ENCODE measurements at regions not wholly inside any gene's neighbourhood (a gene's known extent, or its start where the extent isn't known, plus 50 kb on each side); places are given as distances from the start of the nearest gene placed in this dataset.

- Mint-ChIP-seq H3K36me3 (no peaks in the 10 kb centered on the region), H3K27me3 (ENCODE audit: low read depth in 3 of 3) (peaks cover 0 to 2% (median 0%) of the 10 kb centered on the region in 3 donors), H3K4me3 (no peak overlapping the region), H3K27ac (no peak overlapping the region), H3K9me3 (peaks cover 0 to 2% (median 0%) of the 10 kb centered on the region in 7 donors), H3K4me1 (no peaks in the 10 kb centered on the region)
- Histone ChIP-seq H2AFZ (ENCODE audit: insufficient read depth, low read depth, low read length, poor library complexity, severe bottlenecking) (no peak overlapping the region), H3K36me3 (replicated peaks in 1 of 2; ENCODE audit: control insufficient read depth in 1 of 2, insufficient read depth in 2 of 2, low read length in 2 of 2) (no peaks in the 10 kb centered on the region), H3K27me3 (ENCODE audit: control insufficient read depth in 2 of 2, insufficient read depth in 2 of 2, low read length in 2 of 2) (no peaks in the 10 kb centered on the region), H3K79me2 (ENCODE audit: insufficient read depth, low read length) (no peaks in the 10 kb centered on the region), H3K4me2 (replicated peaks; ENCODE audit: extremely low read depth, low read length, poor library complexity, severe bottlenecking) (no peak overlapping the region), H3K4me1 (ENCODE audit: control insufficient read depth in 1 of 2, insufficient read depth in 2 of 2, low read length in 2 of 2) (no peaks in the 10 kb centered on the region), H3K4me3 (replicated peaks in 1 of 3; ENCODE audit: low read depth in 2 of 3, low read length in 3 of 3) (no peak overlapping the region), H3K9me3 (replicated peaks in 1 of 2; ENCODE audit: control insufficient read depth in 1 of 2, insufficient read depth in 1 of 2, low read length in 2 of 2) (no peaks in the 10 kb centered on the region), H3K9ac (ENCODE audit: insufficient read depth, low read length, poor library complexity, severe bottlenecking) (no peak overlapping the region), H4K20me1 (ENCODE audit: insufficient read depth, low read length) (no peaks in the 10 kb centered on the region), H3K27ac (ENCODE audit: low read depth in 1 of 2, low read length in 2 of 2) (no peak overlapping the region)
- TF ChIP-seq CTCF (IDR thresholded peaks at IDR 0.05): no peak
- 100% methylated on average over 2 of the region's 4 CpGs for WGBS (ENCODE audit: insufficient coverage)
- intact Hi-C loops (cut with micrococcal nuclease): no loop called here
- DNase-seq: no peak
These were observed 671.9 kb upstream of the USP24 start for GRCh38 chr1:55886856-55887712.

- no peak for DNase-seq
- H3K4me3 ChIP-seq (replicated peaks in 1 of 3; ENCODE audit: low read depth in 2 of 3, low read length in 3 of 3): no peak overlapping the region
- no peaks in the 10 kb centered on the region for H4K20me1 ChIP-seq (ENCODE audit: insufficient read depth, low read length)
- Mint-ChIP-seq H3K4me1 (no peaks in the 10 kb centered on the region), H3K36me3 (no peaks in the 10 kb centered on the region), H3K27ac (no peak overlapping the region), H3K4me3 (no peak overlapping the region), H3K9me3 (peaks cover 0 to 2% (median 0%) of the 10 kb centered on the region in 7 donors), H3K27me3 (ENCODE audit: low read depth in 3 of 3) (peaks cover 0 to 4% (median 2%) of the 10 kb centered on the region in 3 donors)
- no peaks in the 10 kb centered on the region for H3K4me1 ChIP-seq (ENCODE audit: control insufficient read depth in 1 of 2, insufficient read depth in 2 of 2, low read length in 2 of 2)
- no peaks in the 10 kb centered on the region for H3K79me2 ChIP-seq (ENCODE audit: insufficient read depth, low read length)
- H2AFZ ChIP-seq (ENCODE audit: insufficient read depth, low read depth, low read length, poor library complexity, severe bottlenecking): no peak overlapping the region
- no peak for TF ChIP-seq CTCF (IDR thresholded peaks at IDR 0.05)
- no peak overlapping the region for H3K27ac ChIP-seq (ENCODE audit: low read depth in 1 of 2, low read length in 2 of 2)
- no CpG with 5 or more reads among the region's 2 CpGs for WGBS (ENCODE audit: insufficient coverage)
- no peaks in the 10 kb centered on the region for H3K9me3 ChIP-seq (replicated peaks in 1 of 2; ENCODE audit: control insufficient read depth in 1 of 2, insufficient read depth in 1 of 2, low read length in 2 of 2)
- no peaks in the 10 kb centered on the region for H3K27me3 ChIP-seq (ENCODE audit: control insufficient read depth in 2 of 2, insufficient read depth in 2 of 2, low read length in 2 of 2)
- intact Hi-C loops (cut with micrococcal nuclease): no loop called here
- no peak overlapping the region for H3K9ac ChIP-seq (ENCODE audit: insufficient read depth, low read length, poor library complexity, severe bottlenecking)
- H3K36me3 ChIP-seq (replicated peaks in 1 of 2; ENCODE audit: control insufficient read depth in 1 of 2, insufficient read depth in 2 of 2, low read length in 2 of 2): no peaks in the 10 kb centered on the region
- H3K4me2 ChIP-seq (replicated peaks; ENCODE audit: extremely low read depth, low read length, poor library complexity, severe bottlenecking): no peak overlapping the region
These were observed 670.5 kb upstream of the USP24 start for GRCh38 chr1:55885619-55886018.

Measured in CD14-positive monocyte (primary cell).